WTC11 (cell line): ENCODE measurements at regions not wholly inside any gene's neighbourhood (a gene's known extent, or its start where the extent isn't known, plus 50 kb on each side); places are given as distances from the start of the nearest gene placed in this dataset.

Experiments used
- ATAC-seq: fragments of 200-7000 bp; cut with Tn5 transposase; 2 replicates; pipeline ENCODE4 v1.10.0; 2021; ENCODE audit warnings: mild to moderate bottlenecking, moderate library complexity
- CTCF ChIA-PET: fragments of 300-600 bp; sonication (Branson Sonifier 250); formaldehyde crosslinking; loops from one replicate; lab custom pipeline; 2021; ENCODE audit warnings: antibody characterized with exemption; lab: Charles Lee
- POLR2A ChIA-PET: fragments of 350-600 bp; sonication (Branson Sonifier 250); formaldehyde crosslinking; loops from one replicate; lab custom pipeline; 2021; ENCODE audit warnings: antibody characterized with exemption; lab: Charles Lee
- DNase-seq: peaks from one replicate; pipeline ENCODE4 v3.0.0; 2021; ENCODE audit warnings: low spot score
- H3K27ac Mint-ChIP-seq: 2 replicates; pipeline ENCODE4 v1.8.0; 2021; ENCODE audit warnings: mixed read lengths
- H3K27me3 Mint-ChIP-seq: 2 replicates; pipeline ENCODE4 v1.8.0; 2021; ENCODE audit warnings: low read depth, mild to moderate bottlenecking, moderate library complexity, mixed read lengths
- H3K36me3 Mint-ChIP-seq: 2 replicates; pipeline ENCODE4 v1.8.0; 2021; ENCODE audit warnings: mixed read lengths
- H3K4me1 Mint-ChIP-seq: 2 replicates; pipeline ENCODE4 v1.8.0; 2022; ENCODE audit warnings: mixed read lengths
- H3K4me3 Mint-ChIP-seq: 2 replicates; pipeline ENCODE4 v1.8.0; 2021; ENCODE audit warnings: mild to moderate bottlenecking, moderate library complexity, mixed read lengths
- H3K9me3 Mint-ChIP-seq: 2 replicates; pipeline ENCODE4 v1.8.0; 2021; ENCODE audit warnings: mixed read lengths
- AFF4 ChIP-seq: sonication (generic); formaldehyde crosslinking; IDR thresholded peaks from 2 replicates; pipeline ENCODE4 v1.8.1; 2023; ENCODE audit warnings: mild to moderate bottlenecking, missing genetic modification reagents, borderline replicate concordance
- ATF2 ChIP-seq: sonication (generic); formaldehyde crosslinking; IDR thresholded peaks from 2 replicates; pipeline ENCODE4 v1.8.1; 2022; ENCODE audit warnings: low read depth, missing genetic modification reagents, borderline replicate concordance
- CREM ChIP-seq: sonication (generic); formaldehyde crosslinking; IDR thresholded peaks from 2 replicates; pipeline ENCODE4 v1.8.1; 2022; ENCODE audit warnings: mild to moderate bottlenecking, missing genetic modification reagents, moderate library complexity
- ETV6 ChIP-seq: sonication (generic); formaldehyde crosslinking; IDR thresholded peaks from 2 replicates; pipeline ENCODE4 v1.8.1; 2022; ENCODE audit warnings: mild to moderate bottlenecking, missing genetic modification reagents
- JUN ChIP-seq: sonication (generic); formaldehyde crosslinking; IDR thresholded peaks from 2 replicates; pipeline ENCODE4 v1.8.0; 2023; ENCODE audit warnings: mild to moderate bottlenecking, missing genetic modification reagents
- NFE2L1 ChIP-seq: sonication (generic); formaldehyde crosslinking; IDR thresholded peaks from 2 replicates; pipeline ENCODE4 v1.8.1; 2023; ENCODE audit warnings: missing genetic modification reagents
- OVOL2 ChIP-seq: fragments of 250-450 bp; sonication (Bioruptor Pico); IDR thresholded peaks from 2 replicates; pipeline ENCODE4 v1.9.0; 2021; ENCODE audit warnings: mild to moderate bottlenecking, borderline replicate concordance
- RELA ChIP-seq: sonication (generic); formaldehyde crosslinking; IDR thresholded peaks from 2 replicates; pipeline ENCODE4 v1.8.1; 2022; ENCODE audit warnings: missing genetic modification reagents, mild to moderate bottlenecking, borderline replicate concordance
- SP1 ChIP-seq: sonication (generic); formaldehyde crosslinking; conservative IDR thresholded peaks from 2 replicates; pipeline ENCODE4 v1.8.1; 2022; ENCODE audit warnings: missing genetic modification reagents
- ZBTB43 ChIP-seq: sonication (generic); formaldehyde crosslinking; IDR thresholded peaks from 2 replicates; pipeline ENCODE4 v1.8.1; 2023; ENCODE audit warnings: mild to moderate bottlenecking, missing genetic modification reagents
- ZNF138 ChIP-seq: sonication (generic); formaldehyde crosslinking; conservative IDR thresholded peaks from 2 replicates; pipeline ENCODE4 v1.8.1; 2022; ENCODE audit warnings: mild to moderate bottlenecking, moderate library complexity, missing genetic modification reagents
- ZNF671 ChIP-seq: fragments of 250-450 bp; sonication (Bioruptor Pico); IDR thresholded peaks from 2 replicates; pipeline ENCODE4 v1.8.0; 2021; ENCODE audit warnings: mild to moderate bottlenecking
- ZSCAN18 ChIP-seq: fragments of 250-450 bp; sonication (Bioruptor Pico); IDR thresholded peaks from 2 replicates; pipeline ENCODE4 v2.1.2; 2022; ENCODE audit warnings: mild to moderate bottlenecking, moderate library complexity

GRCh38 chrX:46268412-46268811 is 276.8 kb downstream of the ZNF674 start:
- Mint-ChIP-seq H3K36me3 (0 out of 2 replicates have a peak, but pooled peaks cover under 1% of the 10 kb centered on the region), H3K4me3 (no peak overlapping the region), H3K9me3 (peaks cover under 1% of the 10 kb centered on the region; the same call in 1 of the 2 replicates), H3K27me3 (no peaks in the 10 kb centered on the region), H3K27ac (no peak overlapping the region), H3K4me1 (peaks cover 20% of the 10 kb centered on the region)
- CTCF ChIA-PET = no interaction called here
- POLR2A ChIA-PET = no interaction called here
- no peak for DNase-seq
- no peak for TF ChIP-seq OVOL2 (CRISPR knock-in tag)
- 0 out of 2 replicates have a peak, but pooled peaks have one; percentile 48 for TF ChIP-seq NFE2L1
- ATAC-seq = no peak

GRCh38 chrX:46263494-46263893 is 281.7 kb downstream of the ZNF674 start:
- no peaks in the 10 kb centered on the region for H3K9me3 Mint-ChIP-seq
- DNase-seq = no peak
- POLR2A ChIA-PET = no interaction called here

More at GRCh38 chrX:46263494-46263893, 281.7 kb downstream of the ZNF674 start:
- no peaks in the 10 kb centered on the region; the same call in 1 of the 2 replicates for H3K27me3 Mint-ChIP-seq
- ATAC-seq = no peak
- no peaks in the 10 kb centered on the region for H3K36me3 Mint-ChIP-seq
- no peak overlapping the region for H3K27ac Mint-ChIP-seq
- CTCF ChIA-PET = interaction anchor here (1.3 kb wide), 1 partner anchor 113 kb away, joined by 3 read pairs; no protein-coding TSS in a partner anchor
- TF ChIP-seq CREM (no peak), JUN (CRISPR knock-in tag) (no peak), RELA (no peak), ZBTB43 (no peak), ETV6 (CRISPR knock-in tag) (no peak), ZSCAN18 (CRISPR knock-in tag) (no peak), SP1 (CRISPR knock-in tag) (no peak), ZNF671 (CRISPR knock-in tag) (no peak), ZNF138 (CRISPR knock-in tag) (no peak), ATF2 (CRISPR knock-in tag) (no peak), AFF4 (CRISPR knock-in tag) (no peak)
- peaks cover 46% of the 10 kb centered on the region for H3K4me1 Mint-ChIP-seq
- H3K4me3 Mint-ChIP-seq = no peak overlapping the region
